H1 (cell line): ENCODE measurements at regions not wholly inside any gene's neighbourhood (a gene's known extent, or its start where the extent isn't known, plus 50 kb on each side); places are given as distances from the start of the nearest gene placed in this dataset.

Experiments used
- CTCF ChIA-PET: fragments of 300-600 bp; sonication (Branson Sonifier 250); formaldehyde crosslinking; loops from one replicate; lab custom pipeline; 2021; ENCODE audit not compliant: partially characterized antibody; lab: Charles Lee
- POLR2A ChIA-PET: fragments of 300-600 bp; sonication (Branson Sonifier 250); formaldehyde crosslinking; loops from one replicate; lab custom pipeline; 2021; ENCODE audit warnings: inconsistent platforms; ENCODE audit not compliant: partially characterized antibody; lab: Charles Lee
- DNase-seq, 2 experiments: peaks; one replicate each; pipeline versions ENCODE4 v3.0.0 to v3.0.0-alpha.2; 2010 to 2022; ENCODE audit warnings: low spot score in 2 of 2, low read depth in 1 of 2, mixed read lengths in 1 of 2
- FAIRE-seq: peaks from 2 replicates; lab custom pipeline; 2011; peaks lifted over from hg19 to GRCh38; lab: Jason Lieb, UNC
- H2AFZ ChIP-seq: 2 replicates; pipeline ENCODE4 v1.8.1; 2012; ENCODE audit warnings: low read length, inconsistent platforms
- H2AK5ac ChIP-seq: 2 replicates; pipeline ENCODE4 v1.6.1; 2013; ENCODE audit warnings: low read depth, low read length
- H2BK120ac ChIP-seq: replicated peaks from 2 replicates; pipeline ENCODE3; 2013; ENCODE audit warnings: low read depth, low read length, inconsistent platforms
- H2BK12ac ChIP-seq: 2 replicates; pipeline ENCODE4 v1.6.1; 2013; ENCODE audit warnings: low read depth, low read length
- H2BK15ac ChIP-seq: 2 replicates; pipeline ENCODE4 v1.6.1; 2013; ENCODE audit warnings: low read length
- H2BK20ac ChIP-seq: 2 replicates; pipeline ENCODE4 v1.6.1; 2013; ENCODE audit warnings: low read length
- H2BK5ac ChIP-seq: 2 replicates; pipeline ENCODE4 v1.6.1; 2013; ENCODE audit warnings: low read depth, low read length
- H3K14ac ChIP-seq: 2 replicates; pipeline ENCODE4 v1.6.1; 2013; ENCODE audit warnings: inconsistent platforms; ENCODE audit not compliant: insufficient read length
- H3K18ac ChIP-seq: 2 replicates; pipeline ENCODE4 v1.6.1; 2013; ENCODE audit warnings: low read length; ENCODE audit errors: extremely low read depth
- H3K23ac ChIP-seq: 2 replicates; pipeline ENCODE4 v1.6.1; 2013; ENCODE audit warnings: inconsistent platforms; ENCODE audit not compliant: insufficient read length
- H3K23me2 ChIP-seq: 2 replicates; pipeline ENCODE4 v1.6.1; 2013; ENCODE audit warnings: low read depth, low read length
- H3K27ac ChIP-seq: 2 replicates; pipeline ENCODE4 v1.6.1; 2011; ENCODE audit warnings: low read depth, low read length, inconsistent platforms
- H3K27me3 ChIP-seq, 4 experiments: replicated peaks in 1 of 4; 1 replicate in 1 of 4; 2 replicates in 3 of 4; pipeline versions ENCODE4 v1.6.1 to v1.8.1; 2011 to 2013; ENCODE audit warnings: low read length in 3 of 4, mild to moderate bottlenecking in 3 of 4, inconsistent platforms in 2 of 4, mixed read lengths in 2 of 4, moderate library complexity in 1 of 4; ENCODE audit not compliant: control insufficient read depth in 3 of 4, insufficient read depth in 3 of 4; ENCODE audit errors: extremely low read depth in 1 of 4
- H3K36me3 ChIP-seq, 4 experiments: 2 replicates each; pipeline versions ENCODE4 v1.6.1 to v1.8.1; 2011 to 2013; ENCODE audit warnings: mild to moderate bottlenecking in 4 of 4, low read length in 3 of 4, moderate library complexity in 2 of 4, control low read depth in 1 of 4, inconsistent platforms in 1 of 4; ENCODE audit not compliant: insufficient read depth in 4 of 4, control insufficient read depth in 2 of 4
- H3K4ac ChIP-seq: replicated peaks from 2 replicates; pipeline ENCODE3; 2013; ENCODE audit warnings: low read length, low read depth, mixed read lengths, inconsistent platforms; ENCODE audit not compliant: insufficient read length
- H3K4me1 ChIP-seq, 4 experiments: replicated peaks in 1 of 4; 1 replicate in 1 of 4; 2 replicates in 3 of 4; pipeline versions ENCODE4 v1.6.1 to v1.8.1; 2011 to 2013; ENCODE audit warnings: low read length in 3 of 4, inconsistent platforms in 2 of 4, mixed read lengths in 1 of 4; ENCODE audit not compliant: insufficient read depth in 4 of 4, control insufficient read depth in 3 of 4
- H3K4me2 ChIP-seq, 2 experiments: 2 replicates each; pipeline versions ENCODE4 v1.6.1 to v1.8.1; 2011 to 2013; ENCODE audit warnings: low read depth in 2 of 2, low read length in 2 of 2, control low read depth in 1 of 2, inconsistent platforms in 1 of 2, mild to moderate bottlenecking in 1 of 2; ENCODE audit not compliant: insufficient read depth in 1 of 2
- H3K4me3 ChIP-seq, 4 experiments: fragments of 200-600, 300-600 bp in 1 of 4; sonication (generic), shearing (Covaris generic), sonication (Bioruptor Twin) in 1 of 4; 2 replicates each; pipeline versions ENCODE4 v1.5.1 to v1.8.1; 2011 to 2016; ENCODE audit warnings: low read length in 4 of 4, low read depth in 3 of 4, control low read depth in 2 of 4, inconsistent platforms in 2 of 4, mild to moderate bottlenecking in 2 of 4, mixed read lengths in 1 of 4, moderate library complexity in 1 of 4; ENCODE audit not compliant: insufficient read depth in 2 of 4; ENCODE audit errors: extremely low read depth in 1 of 4
- H3K56ac ChIP-seq: replicated peaks from 2 replicates; pipeline ENCODE3; 2013; ENCODE audit warnings: low read depth, mild to moderate bottlenecking, mixed read lengths, low read length, inconsistent platforms; ENCODE audit not compliant: insufficient read length
- H3K79me1 ChIP-seq: 2 replicates; pipeline ENCODE4 v1.6.1; 2013; ENCODE audit warnings: low read depth, low read length, control low read depth
- H3K79me2 ChIP-seq, 2 experiments: 2 replicates each; pipeline versions ENCODE4 v1.6.1 to v1.8.1; 2012 to 2013; ENCODE audit warnings: low read length in 2 of 2, mild to moderate bottlenecking in 2 of 2, inconsistent platforms in 1 of 2; ENCODE audit not compliant: insufficient read depth in 2 of 2, control insufficient read depth in 1 of 2
- H3K9ac ChIP-seq, 4 experiments: replicated peaks in 1 of 4; 1 replicate in 1 of 4; 2 replicates in 3 of 4; pipeline versions ENCODE4 v1.6.1 to v1.8.1; 2011 to 2013; ENCODE audit warnings: low read depth in 3 of 4, low read length in 3 of 4, control low read depth in 2 of 4, mild to moderate bottlenecking in 2 of 4, moderate library complexity in 2 of 4, inconsistent platforms in 1 of 4; ENCODE audit errors: extremely low read depth in 1 of 4
- H3K9me3 ChIP-seq, 2 experiments: 2 replicates each; pipeline versions ENCODE4 v1.6.1 to v1.8.1; 2012 to 2013; ENCODE audit warnings: mild to moderate bottlenecking in 2 of 2, moderate library complexity in 2 of 2, control low read depth in 1 of 2, inconsistent platforms in 1 of 2, low read depth in 1 of 2, low read length in 1 of 2, mixed read lengths in 1 of 2; ENCODE audit not compliant: insufficient read depth in 2 of 2
- H4K20me1 ChIP-seq, 2 experiments: replicated peaks in 1 of 2; 2 replicates each; pipeline versions ENCODE3 to v1.8.1; 2011 to 2013; ENCODE audit warnings: inconsistent platforms in 2 of 2, low read length in 2 of 2, mild to moderate bottlenecking in 1 of 2; ENCODE audit not compliant: insufficient read depth in 2 of 2, control insufficient read depth in 1 of 2
- H4K5ac ChIP-seq: 2 replicates; pipeline ENCODE4 v1.6.1; 2013; ENCODE audit warnings: low read length, low read depth, mixed read lengths, inconsistent platforms; ENCODE audit not compliant: insufficient read length
- H4K8ac ChIP-seq: 2 replicates; pipeline ENCODE4 v1.8.0; 2013; ENCODE audit warnings: mild to moderate bottlenecking, moderate library complexity, low read length, inconsistent platforms; ENCODE audit not compliant: insufficient read depth; ENCODE audit errors: extremely low read depth
- H4K91ac ChIP-seq: replicated peaks from 2 replicates; pipeline ENCODE3; 2013; ENCODE audit warnings: low read length, mixed read lengths, inconsistent platforms; ENCODE audit not compliant: insufficient read length
- ATF2 ChIP-seq: IDR thresholded peaks from 2 replicates; pipeline ENCODE4 v1.6.1; 2012; ENCODE audit warnings: low read length, inconsistent platforms
- CBX5 ChIP-seq: fragments of 300-800, 300-1000 bp; sonication (generic); IDR thresholded peaks from 2 replicates; pipeline ENCODE4 v1.7.1; 2016; ENCODE audit warnings: antibody characterized with exemption, low read length, low read depth
- CHD2 ChIP-seq: IDR thresholded peaks from 2 replicates; pipeline ENCODE4 v1.6.1; 2012; ENCODE audit warnings: low read length, improper control_type of control experiment
- CTBP2 ChIP-seq: IDR thresholded peaks from 2 replicates; pipeline ENCODE4 v1.7.0; 2011; ENCODE audit warnings: borderline replicate concordance, mild to moderate bottlenecking, moderate library complexity, mixed read lengths, low read length; ENCODE audit not compliant: insufficient read depth, insufficient read length
- CTCF ChIP-seq, 3 experiments: IDR thresholded peaks; 1 replicate in 2 of 3; 2 replicates in 1 of 3; pipeline versions ENCODE4 v1.5.1 to v1.6.1; 2011; ENCODE audit warnings: low read length in 3 of 3, mild to moderate bottlenecking in 3 of 3, inconsistent platforms in 2 of 3, low read depth in 1 of 3, moderate library complexity in 1 of 3; ENCODE audit not compliant: insufficient read depth in 1 of 3; ENCODE audit errors: control extremely low read depth in 1 of 3
- EGR1 ChIP-seq: IDR thresholded peaks from 2 replicates; pipeline ENCODE4 v1.6.1; 2011; ENCODE audit warnings: low read depth, low read length, borderline replicate concordance
- HDAC6 ChIP-seq: IDR thresholded peaks from one replicate; pipeline ENCODE4 v1.7.1; 2012; ENCODE audit warnings: low read depth, mild to moderate bottlenecking, inconsistent platforms, low read length, moderate library complexity
- KDM1A ChIP-seq: fragments of 200-600, 300-600 bp; sonication (generic); IDR thresholded peaks from 2 replicates; pipeline ENCODE4 v1.7.1; 2016; ENCODE audit warnings: mild to moderate bottlenecking, low read length, borderline replicate concordance
- SP1 ChIP-seq: IDR thresholded peaks from 2 replicates; pipeline ENCODE4 v1.6.1; 2011; ENCODE audit warnings: low read depth, low read length
- SUZ12 ChIP-seq: fragments of 200-600 bp; sonication (generic); IDR thresholded peaks from 2 replicates; pipeline ENCODE4 v1.6.1; 2012; ENCODE audit warnings: mild to moderate bottlenecking, inconsistent platforms, low read length, moderate library complexity, mixed read lengths
- TBP ChIP-seq: IDR thresholded peaks from 2 replicates; pipeline ENCODE4 v1.6.1; 2011; ENCODE audit warnings: low read depth, low read length, improper control_type of control experiment
- WGBS, 2 experiments: shearing (Covaris generic) in 1 of 2; methylation state at CpG; one replicate each; pipeline versions ENCODE4 v1.1.6 to v1.1.7; 2013 to 2015; ENCODE audit warnings: low lambda C conversion rate in 2 of 2, mixed read lengths in 2 of 2, inconsistent platforms in 1 of 2, low coverage in 1 of 2, missing lambda C conversion rate in 1 of 2; ENCODE audit not compliant: insufficient replicate concordance in 2 of 2, insufficient coverage in 1 of 2, insufficient read length in 1 of 2; ENCODE audit errors: extremely low coverage in 1 of 2, missing lambda C conversion rate in 1 of 2; 5-methylcytosine and 5-hydroxymethylcytosine counted together

GRCh38 chr7:95684505-95684904, 87.8 kb upstream of the DYNC1I1 start:
- H2BK12ac ChIP-seq, result no peak overlapping the region
- H2AFZ ChIP-seq, result no peak overlapping the region
- DNase-seq (no peak), FAIRE-seq (no peak)
- H4K91ac ChIP-seq, result no peak overlapping the region
- no peak overlapping the region for H2BK120ac ChIP-seq
- no peak overlapping the region for H3K4ac ChIP-seq
- 88% methylated on average over 2 of the region's 2 CpGs; no CpG with 5 or more reads in 1 of the 2 experiments for WGBS, 2 experiments
- no peak overlapping the region for H3K18ac ChIP-seq
- no peak overlapping the region for H4K5ac ChIP-seq
- no peak overlapping the region for H2BK5ac ChIP-seq
- H3K23me2 ChIP-seq, result no peaks in the 10 kb centered on the region
- no peak overlapping the region for H3K14ac ChIP-seq
- no peaks in the 10 kb centered on the region for H3K79me2 ChIP-seq
- no peak overlapping the region for H2AK5ac ChIP-seq
- no peak overlapping the region for H3K27ac ChIP-seq
- ChIA-PET CTCF (interaction anchor here (1.0 to 7.6 kb wide), 15 partner anchors 10 to 205 kb away, joined by 3 to 102 read pairs (median 4); no protein-coding TSS in a partner anchor), POLR2A (no interaction called here)
- no peak overlapping the region for H2BK20ac ChIP-seq
- no peak overlapping the region for H3K4me2 ChIP-seq
- no peaks in the 10 kb centered on the region for H3K9me3 ChIP-seq
- no peaks in the 10 kb centered on the region for H3K79me1 ChIP-seq
- H3K36me3 ChIP-seq, result no peaks in the 10 kb centered on the region
- no peak overlapping the region for H2BK15ac ChIP-seq
- no peak overlapping the region for H3K9ac ChIP-seq
- no peak overlapping the region for H3K23ac ChIP-seq
- no peak overlapping the region for H3K56ac ChIP-seq
- H3K4me1 ChIP-seq, result no peaks in the 10 kb centered on the region
- no peak overlapping the region for H3K4me3 ChIP-seq
- no peaks in the 10 kb centered on the region for H4K20me1 ChIP-seq
- no peak overlapping the region for H4K8ac ChIP-seq
- H3K27me3 ChIP-seq, result no peaks in the 10 kb centered on the region
- no peak for TF ChIP-seq SUZ12
- TF ChIP-seq CBX5, result no peak
- no peak for TF ChIP-seq TBP
- no peak for TF ChIP-seq CTBP2
- no peak for TF ChIP-seq EGR1
- TF ChIP-seq CTCF (IDR thresholded peaks at IDR 0.05; ENCODE audit: control extremely low read depth in 1 of 3, insufficient read depth in 1 of 3, low read depth in 1 of 3, low read length in 3 of 3), result no peak
- TF ChIP-seq ATF2, result no peak
- no peak for TF ChIP-seq HDAC6
- no peak for TF ChIP-seq KDM1A
- TF ChIP-seq CHD2, result no peak
- no peak for TF ChIP-seq SP1
